GM23338 (cell line): ENCODE measurements at regions not wholly inside any gene's neighbourhood (a gene's known extent, or its start where the extent isn't known, plus 50 kb on each side); places are given as distances from the start of the nearest gene placed in this dataset.

Experiments
- CREB1 ChIP-seq: fragments of 250-450 bp; sonication (Bioruptor Pico); IDR thresholded peaks from 2 replicates; pipeline ENCODE4 v1.5.0; 2020; ENCODE audit warnings: low read depth, mild to moderate bottlenecking, moderate library complexity
- EZH2 ChIP-seq: fragments of 200-600 bp; sonication (generic); IDR thresholded peaks from one replicate; pipeline ENCODE4 v1.8.0; 2017; ENCODE audit warnings: antibody characterized with exemption, mild to moderate bottlenecking, low read depth; ENCODE audit not compliant: unreplicated experiment
- EZH2phosphoT487 ChIP-seq: fragments of 200-600 bp; sonication (generic); IDR thresholded peaks from one replicate; pipeline ENCODE4 v1.8.1; 2018; ENCODE audit warnings: antibody characterized with exemption; ENCODE audit not compliant: unreplicated experiment
- JUNB ChIP-seq: IDR thresholded peaks from one replicate; pipeline ENCODE4 v1.6.1; 2016; ENCODE audit warnings: antibody characterized with exemption; ENCODE audit not compliant: unreplicated experiment
- POLR2AphosphoS5 ChIP-seq: IDR thresholded peaks from 2 replicates; pipeline ENCODE4 v1.6.1; 2016; ENCODE audit warnings: antibody characterized with exemption, low read depth
- TF ChIP-seq, protein P1 (sequence below): IDR thresholded peaks from one replicate; pipeline ENCODE4 v1.6.1; 2018; ENCODE audit warnings: antibody characterized with exemption; ENCODE audit not compliant: unreplicated experiment
- TF ChIP-seq, protein P2 (sequence below), 2 experiments: fragments of 200-600 bp in 1 of 2; sonication (generic) in 1 of 2; conservative IDR thresholded peaks; 2 replicates each; pipeline versions ENCODE4 v1.5.1 to v1.6.1; 2016 to 2017; ENCODE audit warnings: antibody characterized with exemption in 2 of 2, low read depth in 2 of 2, mild to moderate bottlenecking in 2 of 2, moderate library complexity in 1 of 2
- TF ChIP-seq, protein P3 (sequence below): IDR thresholded peaks from 2 replicates; pipeline ENCODE4 v1.6.1; 2016; ENCODE audit warnings: antibody characterized with exemption

DNA sequence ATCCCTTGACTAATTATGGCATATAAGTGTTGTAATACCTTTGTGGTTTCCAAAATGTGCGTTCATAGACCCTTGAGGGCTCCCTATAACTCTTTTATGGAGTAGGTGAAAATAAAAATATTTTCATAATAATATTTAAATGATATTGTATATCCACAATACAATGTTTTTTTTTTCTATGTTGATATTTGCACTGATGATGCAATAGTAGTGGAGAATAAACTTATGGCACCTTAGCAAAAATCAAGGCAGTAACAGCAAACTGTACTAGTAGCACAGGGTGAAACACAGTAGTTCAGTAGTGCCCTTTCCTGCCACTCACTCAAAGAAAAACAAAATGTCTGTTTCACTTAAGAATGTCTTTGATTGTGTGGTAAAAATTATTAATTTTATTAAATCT, 465.3 kb downstream of the C4orf33 start:
- no peak for TF ChIP-seq EZH2phosphoT487
- TF ChIP-seq, protein P1, sequence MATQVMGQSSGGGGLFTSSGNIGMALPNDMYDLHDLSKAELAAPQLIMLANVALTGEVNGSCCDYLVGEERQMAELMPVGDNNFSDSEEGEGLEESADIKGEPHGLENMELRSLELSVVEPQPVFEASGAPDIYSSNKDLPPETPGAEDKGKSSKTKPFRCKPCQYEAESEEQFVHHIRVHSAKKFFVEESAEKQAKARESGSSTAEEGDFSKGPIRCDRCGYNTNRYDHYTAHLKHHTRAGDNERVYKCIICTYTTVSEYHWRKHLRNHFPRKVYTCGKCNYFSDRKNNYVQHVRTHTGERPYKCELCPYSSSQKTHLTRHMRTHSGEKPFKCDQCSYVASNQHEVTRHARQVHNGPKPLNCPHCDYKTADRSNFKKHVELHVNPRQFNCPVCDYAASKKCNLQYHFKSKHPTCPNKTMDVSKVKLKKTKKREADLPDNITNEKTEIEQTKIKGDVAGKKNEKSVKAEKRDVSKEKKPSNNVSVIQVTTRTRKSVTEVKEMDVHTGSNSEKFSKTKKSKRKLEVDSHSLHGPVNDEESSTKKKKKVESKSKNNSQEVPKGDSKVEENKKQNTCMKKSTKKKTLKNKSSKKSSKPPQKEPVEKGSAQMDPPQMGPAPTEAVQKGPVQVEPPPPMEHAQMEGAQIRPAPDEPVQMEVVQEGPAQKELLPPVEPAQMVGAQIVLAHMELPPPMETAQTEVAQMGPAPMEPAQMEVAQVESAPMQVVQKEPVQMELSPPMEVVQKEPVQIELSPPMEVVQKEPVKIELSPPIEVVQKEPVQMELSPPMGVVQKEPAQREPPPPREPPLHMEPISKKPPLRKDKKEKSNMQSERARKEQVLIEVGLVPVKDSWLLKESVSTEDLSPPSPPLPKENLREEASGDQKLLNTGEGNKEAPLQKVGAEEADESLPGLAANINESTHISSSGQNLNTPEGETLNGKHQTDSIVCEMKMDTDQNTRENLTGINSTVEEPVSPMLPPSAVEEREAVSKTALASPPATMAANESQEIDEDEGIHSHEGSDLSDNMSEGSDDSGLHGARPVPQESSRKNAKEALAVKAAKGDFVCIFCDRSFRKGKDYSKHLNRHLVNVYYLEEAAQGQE = no peak
- TF ChIP-seq, protein P2, sequence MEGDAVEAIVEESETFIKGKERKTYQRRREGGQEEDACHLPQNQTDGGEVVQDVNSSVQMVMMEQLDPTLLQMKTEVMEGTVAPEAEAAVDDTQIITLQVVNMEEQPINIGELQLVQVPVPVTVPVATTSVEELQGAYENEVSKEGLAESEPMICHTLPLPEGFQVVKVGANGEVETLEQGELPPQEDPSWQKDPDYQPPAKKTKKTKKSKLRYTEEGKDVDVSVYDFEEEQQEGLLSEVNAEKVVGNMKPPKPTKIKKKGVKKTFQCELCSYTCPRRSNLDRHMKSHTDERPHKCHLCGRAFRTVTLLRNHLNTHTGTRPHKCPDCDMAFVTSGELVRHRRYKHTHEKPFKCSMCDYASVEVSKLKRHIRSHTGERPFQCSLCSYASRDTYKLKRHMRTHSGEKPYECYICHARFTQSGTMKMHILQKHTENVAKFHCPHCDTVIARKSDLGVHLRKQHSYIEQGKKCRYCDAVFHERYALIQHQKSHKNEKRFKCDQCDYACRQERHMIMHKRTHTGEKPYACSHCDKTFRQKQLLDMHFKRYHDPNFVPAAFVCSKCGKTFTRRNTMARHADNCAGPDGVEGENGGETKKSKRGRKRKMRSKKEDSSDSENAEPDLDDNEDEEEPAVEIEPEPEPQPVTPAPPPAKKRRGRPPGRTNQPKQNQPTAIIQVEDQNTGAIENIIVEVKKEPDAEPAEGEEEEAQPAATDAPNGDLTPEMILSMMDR (conservative IDR thresholded peaks at IDR 0.05; ENCODE audit: low read depth in 2 of 2) = no peak
- TF ChIP-seq JUNB = no peak
- TF ChIP-seq EZH2 = no peak
- TF ChIP-seq, protein P3, sequence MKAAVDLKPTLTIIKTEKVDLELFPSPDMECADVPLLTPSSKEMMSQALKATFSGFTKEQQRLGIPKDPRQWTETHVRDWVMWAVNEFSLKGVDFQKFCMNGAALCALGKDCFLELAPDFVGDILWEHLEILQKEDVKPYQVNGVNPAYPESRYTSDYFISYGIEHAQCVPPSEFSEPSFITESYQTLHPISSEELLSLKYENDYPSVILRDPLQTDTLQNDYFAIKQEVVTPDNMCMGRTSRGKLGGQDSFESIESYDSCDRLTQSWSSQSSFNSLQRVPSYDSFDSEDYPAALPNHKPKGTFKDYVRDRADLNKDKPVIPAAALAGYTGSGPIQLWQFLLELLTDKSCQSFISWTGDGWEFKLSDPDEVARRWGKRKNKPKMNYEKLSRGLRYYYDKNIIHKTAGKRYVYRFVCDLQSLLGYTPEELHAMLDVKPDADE = no peak
- TF ChIP-seq POLR2AphosphoS5 = no peak
- no peak for TF ChIP-seq CREB1
